Stimulated activated CD4-positive, alpha-beta T cell treated with anti-CD3 and anti-CD28 coated beads, Interleukin-15, amount 100 ng/mL, for 48 hours (primary cell): ENCODE measurements at regions not wholly inside any gene's neighbourhood (a gene's known extent, or its start where the extent isn't known, plus 50 kb on each side); places are given as distances from the start of the nearest gene placed in this dataset.
"Not testable (repeated sequence)": the region's sequence is repeated elsewhere in the genome, so short reads cannot be mapped to it uniquely, and the experiment has no call there.

Experiments used
- DNase-seq, 2 donors: peaks; one replicate each; pipeline ENCODE4 v3.0.0-alpha.2; 2020; ENCODE audit warnings: low read depth in 2 of 2

GRCh38 chr12:5096241-5096924, 52.7 kb downstream of the KCNA5 start:
- no peak for DNase-seq

DNA sequence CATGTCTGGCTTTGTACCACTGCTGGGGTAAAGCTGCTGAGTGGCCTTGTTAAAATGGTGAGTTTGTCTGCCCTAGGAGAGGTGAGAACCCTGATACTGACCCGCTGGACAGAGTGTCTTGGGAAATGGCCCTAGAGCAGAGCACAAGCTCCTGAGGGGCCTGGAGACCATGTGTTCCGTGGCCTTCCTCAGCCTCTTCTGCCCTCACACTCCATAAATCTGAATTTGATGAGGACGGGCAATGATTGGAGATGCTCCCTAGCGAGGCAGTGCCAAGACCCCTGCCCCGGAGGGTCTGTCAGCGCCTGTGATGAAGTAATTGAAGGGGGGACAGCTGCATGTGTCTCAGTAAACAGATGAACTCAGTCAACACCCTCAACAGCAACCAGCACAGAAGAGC, 54.1 kb downstream of the KCNA5 start:
- DNase-seq: no peak

GRCh38 chr12:5099136-5099535, 55.5 kb downstream of the KCNA5 start:
- no peak for DNase-seq

DNA sequence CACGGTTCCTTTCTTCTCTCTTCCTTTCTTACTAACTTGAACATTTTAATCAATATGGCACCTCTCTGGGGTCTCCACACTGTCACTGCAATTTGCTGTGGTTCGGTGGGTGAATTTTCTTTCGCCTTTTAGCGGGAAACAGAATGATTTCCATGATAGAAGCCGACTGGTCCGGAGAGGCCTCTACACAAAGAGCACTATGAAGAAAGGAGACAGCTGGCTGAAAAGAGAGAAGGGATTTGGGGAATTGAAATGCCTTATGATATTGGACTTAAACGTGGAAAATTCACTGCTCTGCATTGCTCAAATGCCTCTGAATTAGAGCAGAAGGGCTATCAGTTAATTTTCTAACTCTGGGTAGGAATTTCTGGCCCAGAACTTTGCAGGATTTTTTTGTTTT, 55.9 kb downstream of the KCNA5 start:
- DNase-seq: no peak

- DNase-seq: no peak
Observed at GRCh38 chr12:5101686-5102085, 58.0 kb downstream of the KCNA5 start.

DNA sequence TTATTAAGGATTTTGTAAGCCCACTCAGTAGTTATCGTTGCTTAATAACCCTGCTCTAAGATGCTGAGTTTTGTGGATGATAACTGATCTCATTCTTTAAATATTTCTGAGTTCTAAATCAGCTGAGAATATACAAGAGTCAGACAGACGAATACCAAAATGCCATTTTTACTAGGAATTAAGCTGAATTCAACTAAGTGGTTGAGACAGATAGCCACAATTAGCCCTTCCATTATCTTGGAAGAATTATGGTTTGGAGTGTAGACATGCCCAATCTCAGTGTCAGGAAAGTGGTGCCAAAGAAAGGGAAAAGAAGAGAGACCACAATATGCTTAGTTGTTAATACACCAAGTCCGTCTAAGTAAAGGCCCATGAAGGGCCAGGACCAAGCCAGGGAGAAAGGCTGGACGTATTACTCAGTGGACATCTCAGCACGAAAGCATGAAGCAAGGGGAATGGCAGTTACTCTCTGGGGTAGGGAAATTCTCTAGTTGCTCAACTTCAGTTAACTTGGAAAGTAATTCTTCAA, 58.6 kb downstream of the KCNA5 start:
- DNase-seq: no peak

DNA sequence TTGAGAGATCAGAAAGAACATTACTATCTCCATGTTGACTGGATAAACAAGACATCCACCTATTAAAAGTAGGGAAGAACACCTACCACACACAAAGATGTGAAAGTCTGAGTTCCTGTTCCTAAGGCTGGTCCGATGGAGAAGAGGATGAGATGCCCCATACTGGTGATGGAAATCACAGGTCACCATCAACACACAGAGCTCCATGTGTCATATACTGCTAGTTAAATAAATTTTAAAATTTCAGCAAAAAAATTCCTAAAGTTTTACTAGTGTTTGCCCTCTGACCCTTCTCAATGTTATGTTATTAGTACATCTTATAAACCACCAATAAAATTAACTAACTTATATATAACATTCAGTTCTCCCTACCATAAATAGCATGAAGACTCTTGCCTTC, 59.1 kb downstream of the KCNA5 start:
- DNase-seq: no peak

DNA sequence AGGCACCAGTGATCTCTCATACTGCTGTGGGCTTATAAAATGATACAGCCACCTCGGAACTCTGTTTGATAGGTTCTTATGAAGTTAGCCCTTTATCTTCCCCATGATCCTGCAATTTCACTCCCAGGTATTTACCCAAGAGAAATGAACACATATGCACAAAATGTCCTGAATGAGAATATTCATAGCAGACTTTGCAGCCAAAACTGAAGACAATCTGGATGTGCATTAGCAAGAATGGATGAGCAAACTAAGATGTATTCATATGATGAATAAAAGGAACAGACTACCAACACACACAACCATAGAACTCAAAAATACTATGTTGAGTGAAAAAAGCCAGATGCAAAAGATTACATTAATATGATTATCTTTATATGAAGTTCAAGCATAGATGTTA, 66.7 kb downstream of the KCNA5 start:
- DNase-seq: no peak

GRCh38 chr12:5114436-5114835, 70.8 kb downstream of the KCNA5 start:
- DNase-seq: no peak

DNA sequence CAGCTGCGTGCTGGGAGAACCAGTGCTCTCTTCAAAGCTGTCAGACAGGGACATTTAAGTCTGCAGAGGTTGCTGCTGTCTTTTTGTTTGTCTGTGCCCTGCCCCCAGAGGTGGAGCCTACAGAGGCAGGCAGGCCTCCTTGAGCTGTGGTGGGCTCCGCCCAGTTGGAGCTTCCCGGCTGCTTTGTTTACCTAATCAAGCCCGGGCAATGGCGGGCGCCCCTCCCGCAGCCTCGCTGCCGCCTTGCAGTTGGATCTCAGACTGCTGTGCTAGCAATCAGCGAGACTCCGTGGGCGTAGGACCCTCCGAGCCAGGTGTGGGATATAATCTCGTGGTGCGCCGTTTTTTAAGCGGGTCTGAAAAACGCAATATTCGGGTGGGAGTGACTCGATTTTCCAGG, 78.1 kb downstream of the KCNA5 start:
- DNase-seq: not testable (repeated sequence)

- DNase-seq: not testable (repeated sequence)
Observed at GRCh38 chr12:5122256-5122831, 78.7 kb downstream of the KCNA5 start.

DNA sequence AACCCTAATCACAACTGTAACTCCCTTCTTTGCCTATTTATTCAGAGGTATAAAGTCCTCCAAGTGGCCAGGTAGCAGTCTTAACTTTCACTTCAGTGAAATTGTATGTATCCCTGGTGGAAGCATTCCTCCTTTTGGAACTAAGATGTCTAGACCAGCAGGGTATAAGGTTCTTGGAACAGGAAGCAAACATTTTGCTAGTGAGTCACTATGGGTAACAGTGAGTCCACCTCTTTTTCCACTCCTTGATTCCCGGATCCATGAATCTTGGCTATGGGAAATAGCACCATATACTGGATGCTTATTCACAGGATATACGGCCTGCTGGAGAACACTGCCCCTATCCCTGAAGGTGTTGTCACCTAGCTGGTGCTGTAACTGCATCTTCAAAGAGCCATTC, 80.2 kb downstream of the KCNA5 start:
- DNase-seq: no peak

GRCh38 chr12:5124401-5124800, 80.7 kb downstream of the KCNA5 start:
- no peak for DNase-seq

GRCh38 chr12:5134861-5135525, 91.3 kb downstream of the KCNA5 start:
- DNase-seq: no peak

GRCh38 chr12:5138256-5138655, 94.6 kb downstream of the KCNA5 start:
- DNase-seq: no peak

DNA sequence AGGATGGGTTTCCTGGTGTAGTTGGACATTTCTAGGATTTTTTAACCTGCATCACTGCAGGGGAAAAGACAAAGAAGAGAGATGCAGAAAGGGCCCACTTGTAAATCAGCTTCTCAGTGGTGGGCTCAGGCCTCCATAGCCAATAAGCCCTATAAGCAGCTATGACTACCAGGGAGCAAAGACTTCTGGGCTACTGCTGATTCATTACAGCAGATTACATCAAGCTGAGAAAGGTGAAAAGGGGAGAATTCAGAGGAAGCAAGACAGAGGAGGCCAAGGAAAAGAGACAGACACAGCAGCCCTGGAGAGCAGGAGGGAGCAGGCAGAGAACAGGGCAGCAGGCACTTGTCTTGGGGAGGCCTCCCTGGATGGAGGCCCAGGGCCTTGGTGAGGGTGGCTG, 95.2 kb downstream of the KCNA5 start:
- no peak for DNase-seq

DNA sequence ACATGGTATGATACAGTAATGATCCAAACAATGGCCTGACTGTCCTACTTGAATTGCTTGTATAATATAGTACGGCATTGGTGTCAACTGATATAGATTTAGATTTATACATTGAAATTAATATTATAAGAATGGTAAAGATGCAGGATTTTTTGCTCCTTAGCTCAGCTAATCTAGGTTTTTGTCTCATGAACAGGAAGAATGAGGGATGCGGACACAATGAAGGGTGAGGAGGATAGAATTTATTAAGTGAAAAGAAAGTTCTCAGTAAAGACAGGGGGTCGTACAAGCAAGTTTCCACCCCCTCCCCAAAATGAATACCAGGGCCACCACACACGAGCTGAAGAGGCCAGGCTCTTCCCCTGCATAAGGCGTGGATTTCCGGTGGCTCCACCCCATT, 96.1 kb downstream of the KCNA5 start:
- no peak for DNase-seq

- DNase-seq: no peak
Observed at GRCh38 chr12:5140190-5140589, 96.5 kb downstream of the KCNA5 start.

GRCh38 chr12:5148880-5149279, 105.2 kb downstream of the KCNA5 start:
- DNase-seq: no peak

DNA sequence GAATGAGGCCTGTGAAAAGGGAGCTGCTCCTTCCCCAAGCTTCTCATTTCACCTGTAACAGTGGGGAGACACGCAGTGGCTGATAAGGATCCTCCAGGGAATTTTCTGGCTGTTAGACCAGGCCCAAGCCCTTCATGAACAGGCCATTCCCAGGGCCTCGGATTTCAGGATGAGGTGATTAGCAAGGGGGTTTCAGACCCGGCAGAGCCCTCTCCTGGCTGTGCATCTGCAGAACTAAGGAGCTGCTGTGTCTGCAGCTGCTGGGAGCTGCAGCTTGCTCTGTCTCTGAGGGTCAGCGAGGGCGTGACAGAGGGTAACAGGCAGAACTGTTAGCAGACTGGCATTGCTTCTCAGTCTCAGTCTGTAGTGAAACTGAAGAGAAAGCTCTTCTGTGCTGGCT, 110.4 kb downstream of the KCNA5 start:
- no peak for DNase-seq

GRCh38 chr12:5155866-5156265, 112.2 kb downstream of the KCNA5 start:
- no peak for DNase-seq

DNA sequence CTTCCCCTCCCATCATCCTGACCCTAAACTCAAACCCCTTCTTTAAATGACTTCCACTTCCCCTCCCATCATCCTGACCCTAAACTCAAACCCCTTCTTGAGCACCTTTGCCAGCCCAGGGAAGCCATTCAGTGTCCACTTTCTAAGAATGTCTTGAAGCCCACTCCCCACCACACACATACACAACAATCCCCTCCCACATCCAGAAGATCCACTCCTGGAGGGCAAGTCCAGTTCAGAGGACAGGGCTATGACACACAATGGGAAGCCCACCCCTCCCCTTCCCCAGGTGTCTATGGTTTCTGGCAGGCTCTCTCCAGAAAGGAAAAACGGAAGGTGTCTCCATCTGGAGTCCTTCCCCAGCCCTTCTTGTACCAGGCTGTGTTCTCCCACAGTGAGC, 117.1 kb downstream of the KCNA5 start:
- DNase-seq: no peak

GRCh38 chr12:5163661-5164060, 120.0 kb downstream of the KCNA5 start:
- DNase-seq: no peak
